ENCODE measurements at regions not wholly inside any gene's neighbourhood (a gene's known extent, or its start where the extent isn't known, plus 50 kb on each side); places are given as distances from the start of the nearest gene placed in this dataset.

- TF ChIP-seq POLR2A (IDR thresholded peaks at IDR 0.05) (no peak), CTCF (IDR thresholded peaks at IDR 0.05) (no peak)
Measured at GRCh38 chr2:212797484-212798205, 259.0 kb upstream of the ERBB4 start.

Data from Peyer's patch (tissue), 4 donors.